ENCODE measurements at regions not wholly inside any gene's neighbourhood (a gene's known extent, or its start where the extent isn't known, plus 50 kb on each side); places are given as distances from the start of the nearest gene placed in this dataset.

DNA sequence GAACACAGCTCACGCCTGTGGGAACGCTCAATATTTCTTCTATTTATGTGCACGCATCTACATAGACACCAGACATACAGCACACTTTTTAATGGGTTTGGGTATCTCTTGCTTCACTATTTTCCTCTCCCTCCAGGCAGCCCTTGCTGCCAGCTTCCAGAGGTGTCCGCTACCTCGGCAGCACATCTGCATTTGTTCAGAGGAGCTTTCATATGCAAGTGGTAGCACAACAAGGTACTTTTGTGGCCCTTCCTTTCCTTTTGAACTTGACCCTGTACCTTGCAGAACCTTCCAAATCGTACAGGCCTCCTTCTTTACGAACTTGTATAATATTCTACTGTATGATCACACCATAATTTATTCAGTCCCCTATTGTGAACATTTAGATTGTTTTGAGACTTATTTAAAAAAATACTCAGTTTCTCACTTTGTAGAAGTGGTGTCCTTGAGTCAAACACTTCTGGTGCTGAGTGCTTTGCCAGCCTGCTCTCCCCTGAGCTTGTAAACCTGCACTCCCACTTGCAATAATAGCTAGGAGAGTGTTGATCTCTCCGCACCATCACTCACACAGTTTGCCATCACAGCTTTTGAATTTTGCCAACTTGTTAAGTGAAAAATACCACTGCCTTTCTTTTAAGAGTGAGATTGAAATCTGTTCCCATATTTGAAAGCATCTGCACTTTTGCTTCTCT lies 106.0 kb upstream of the ZNF32 start:
- DNase-seq = no peak

GRCh38 chr10:43753397-43754061 lies 104.8 kb upstream of the ZNF32 start:
- no peak for DNase-seq

DNA sequence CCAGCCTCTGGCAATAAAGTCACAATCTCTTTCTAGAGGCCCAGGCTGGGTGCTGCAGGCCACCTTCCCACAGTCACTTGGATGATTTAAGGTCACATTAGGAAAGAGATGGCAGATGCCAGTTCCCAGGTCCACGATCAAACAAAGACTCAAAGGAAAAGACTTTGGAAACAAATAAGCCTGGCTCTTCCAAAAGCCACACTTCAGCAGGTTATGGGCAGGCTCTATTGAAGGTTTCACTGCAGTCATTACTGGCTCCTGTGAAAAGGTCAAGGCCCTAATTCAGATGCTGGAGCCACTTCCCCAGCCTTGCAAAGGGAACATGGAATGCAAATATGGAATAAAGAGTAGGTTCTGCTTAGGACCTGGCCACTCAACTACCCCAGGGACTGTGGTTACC lies 104.0 kb upstream of the ZNF32 start:
- no peak for DNase-seq

GRCh38 chr10:43751646-43752045 lies 103.0 kb upstream of the ZNF32 start:
- DNase-seq = no peak

- DNase-seq = no peak
These were observed 101.4 kb upstream of the ZNF32 start for GRCh38 chr10:43749940-43750552.

GRCh38 chr10:43749145-43749576 lies 100.5 kb upstream of the ZNF32 start:
- no peak for DNase-seq

DNA sequence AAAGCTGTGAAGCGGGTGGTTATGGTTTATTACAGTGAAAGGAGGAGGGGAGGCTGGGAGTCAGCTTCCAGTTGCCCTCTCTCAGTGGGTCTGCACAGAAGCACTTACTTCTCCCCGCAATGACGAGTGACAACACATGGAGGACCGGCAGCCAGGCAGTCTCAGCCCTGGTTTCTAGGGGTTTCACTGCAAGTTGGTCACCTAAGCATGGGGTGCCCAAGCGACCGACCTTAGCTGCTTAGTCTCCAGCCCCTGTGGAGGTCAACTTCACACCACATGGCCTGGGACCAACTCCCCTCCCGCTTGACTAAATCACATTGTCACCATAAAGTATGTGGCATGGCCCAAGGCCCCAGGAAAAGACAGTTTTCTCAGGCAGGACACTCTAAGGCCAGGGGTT lies 99.9 kb upstream of the ZNF32 start:
- no peak for DNase-seq

DNA sequence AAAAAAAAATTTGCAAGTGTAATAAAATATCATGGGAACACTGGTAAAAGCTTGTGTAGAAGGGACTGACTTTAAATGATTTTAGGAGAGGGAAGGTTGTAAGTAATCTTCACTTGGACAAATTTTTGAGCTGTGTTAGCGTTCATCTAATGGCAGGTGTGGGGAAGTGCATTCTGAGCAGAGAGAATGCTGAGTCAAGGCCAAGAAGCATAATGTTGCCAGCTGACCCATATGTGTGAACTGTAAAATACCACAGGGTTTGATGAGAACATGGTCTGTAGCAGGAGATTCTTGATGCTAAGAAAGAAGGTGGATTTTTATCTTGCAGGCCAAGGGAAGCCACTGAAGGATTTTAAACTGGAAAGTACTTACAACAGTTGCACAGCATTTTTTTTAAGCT lies 98.2 kb upstream of the ZNF32 start:
- DNase-seq = no peak

DNA sequence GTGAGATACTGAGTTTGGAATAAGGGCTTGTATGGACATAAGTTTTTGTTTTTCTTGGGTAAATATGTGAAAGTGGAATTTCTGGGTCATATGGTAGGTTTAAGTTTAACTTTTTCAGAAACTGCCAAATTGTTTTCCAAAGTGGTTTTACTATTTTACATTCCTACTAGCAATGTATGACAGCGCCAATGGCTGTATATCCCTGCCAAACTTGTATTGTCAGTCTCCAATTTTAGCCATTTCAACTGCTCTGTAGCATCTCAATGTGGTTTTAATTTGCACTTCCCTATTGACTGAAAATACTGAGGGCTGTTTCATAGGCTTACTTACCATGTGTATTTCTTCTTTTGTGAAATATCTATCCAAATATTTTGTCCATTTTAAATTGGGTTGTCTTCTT lies 90.5 kb upstream of the ZNF32 start:
- no peak for DNase-seq

DNA sequence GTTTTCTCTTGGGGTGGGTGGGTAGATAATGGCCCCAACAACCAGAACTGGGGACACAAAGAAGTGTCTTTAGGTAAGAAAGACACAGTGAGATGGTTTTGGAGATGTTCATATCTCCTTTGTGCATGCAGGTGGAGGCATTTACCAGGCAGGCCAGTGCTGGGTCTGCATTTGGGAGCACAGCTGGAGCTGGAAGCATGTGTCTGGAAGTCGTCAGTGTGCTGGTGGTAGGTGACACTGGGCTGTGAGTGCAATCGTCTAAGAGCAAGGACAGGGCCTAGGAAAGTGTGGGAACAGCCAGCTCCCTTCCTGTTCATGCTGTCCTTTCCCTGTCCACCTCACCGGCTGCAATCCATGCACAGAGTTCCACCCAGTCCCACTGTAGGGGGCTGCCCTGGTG lies 88.3 kb upstream of the ZNF32 start:
- DNase-seq = no peak

DNA sequence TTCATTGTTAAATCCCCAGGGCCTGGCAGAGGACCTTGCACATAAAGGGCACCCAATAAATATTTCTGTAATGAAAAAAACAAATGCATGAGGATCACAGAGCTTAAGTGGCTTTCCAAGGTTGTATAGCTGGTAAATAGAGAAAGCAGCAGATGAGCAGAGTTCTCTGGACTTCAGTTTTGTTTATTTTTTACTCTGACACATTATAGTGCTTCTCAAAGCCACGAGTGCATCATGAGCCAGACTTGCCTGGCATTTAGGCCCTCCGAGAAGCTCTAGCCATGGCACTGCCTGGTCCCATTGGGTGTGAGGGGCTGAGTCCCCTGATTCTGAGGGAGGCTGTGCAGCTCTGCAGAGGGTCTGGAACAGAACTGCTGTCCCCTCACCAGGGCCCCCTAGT lies 87.2 kb upstream of the ZNF32 start:
- DNase-seq = no peak

DNA sequence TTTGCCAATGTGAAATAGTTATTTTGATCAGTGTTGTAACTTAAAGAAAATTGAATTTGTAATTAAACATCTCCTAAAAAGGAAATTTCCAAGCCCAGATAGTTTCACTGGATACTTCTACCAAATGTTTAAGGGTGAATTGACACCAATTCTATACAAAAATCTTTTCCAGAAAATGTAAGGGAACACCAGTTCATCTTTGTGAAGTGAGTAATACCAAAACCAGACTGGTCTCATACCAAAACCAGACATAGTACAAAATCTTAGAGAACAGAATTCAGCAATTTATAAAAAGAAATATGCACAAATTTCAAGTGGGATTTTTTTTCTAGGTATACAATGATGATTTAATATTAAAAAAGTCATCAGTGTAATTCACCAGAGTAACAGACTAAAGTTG lies 86.0 kb upstream of the ZNF32 start:
- no peak for DNase-seq

DNA sequence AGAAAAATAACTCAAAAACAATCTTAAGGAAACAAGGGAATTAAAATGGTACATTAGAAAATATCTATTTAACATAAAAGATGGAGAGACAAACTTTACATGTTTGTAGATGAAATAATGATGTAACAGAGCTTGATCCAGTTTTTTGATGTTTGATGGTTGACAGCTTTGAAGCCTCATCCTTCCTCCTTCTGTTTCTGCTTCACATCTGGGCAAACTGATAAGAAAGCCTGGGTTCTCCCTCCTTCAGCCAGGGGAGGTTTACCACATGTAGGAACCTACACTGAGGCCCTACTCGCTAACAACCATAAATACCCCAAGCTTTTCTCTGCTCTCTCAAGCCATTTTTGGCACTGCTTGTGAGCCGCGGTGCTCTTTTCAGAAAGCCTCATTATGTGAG lies 82.8 kb upstream of the ZNF32 start:
- no peak for DNase-seq

DNA sequence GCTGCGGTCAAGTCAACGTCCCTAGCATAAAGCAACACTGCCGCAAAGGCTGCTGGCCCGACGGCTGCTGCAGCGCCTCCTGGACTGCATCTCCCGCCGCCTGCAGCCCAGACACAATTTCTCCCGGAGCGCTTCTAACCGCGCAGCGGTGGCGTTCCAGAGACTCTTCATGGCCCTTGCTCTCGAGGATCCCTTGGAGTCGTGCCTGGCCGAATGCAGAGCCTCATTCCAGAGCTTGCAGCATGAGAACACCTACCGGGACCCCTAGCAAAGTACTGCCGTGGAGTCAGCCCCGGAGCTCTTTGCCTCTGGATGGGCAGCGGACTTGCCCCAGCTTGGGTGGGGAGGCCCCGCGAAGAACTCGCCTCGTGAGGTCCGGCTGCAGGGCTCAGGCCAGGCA lies 79.7 kb upstream of the ZNF32 start:
- DNase-seq = no peak

DNA sequence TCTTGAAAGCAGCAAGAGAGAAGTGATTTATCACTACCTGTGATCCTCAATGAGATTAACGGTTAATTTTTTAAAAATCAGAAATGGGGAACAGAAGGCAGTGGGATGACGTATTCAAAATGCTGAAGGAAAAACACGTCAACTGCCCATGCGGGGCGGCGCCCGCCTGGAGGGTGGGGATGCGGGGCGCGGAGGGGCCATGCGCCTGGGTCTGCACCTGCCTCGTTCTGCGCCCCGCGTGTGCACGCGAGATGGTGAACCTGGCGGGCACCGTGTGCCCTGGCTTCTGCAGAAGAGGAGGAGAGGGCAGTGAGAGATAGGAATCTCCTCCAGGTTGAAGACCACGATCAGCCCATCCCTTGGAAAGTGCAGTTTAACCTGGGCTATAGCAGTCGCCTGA lies 79.3 kb upstream of the ZNF32 start:
- no peak for DNase-seq

GRCh38 chr10:43715334-43715733 lies 66.7 kb upstream of the ZNF32 start:
- no peak for DNase-seq

DNA sequence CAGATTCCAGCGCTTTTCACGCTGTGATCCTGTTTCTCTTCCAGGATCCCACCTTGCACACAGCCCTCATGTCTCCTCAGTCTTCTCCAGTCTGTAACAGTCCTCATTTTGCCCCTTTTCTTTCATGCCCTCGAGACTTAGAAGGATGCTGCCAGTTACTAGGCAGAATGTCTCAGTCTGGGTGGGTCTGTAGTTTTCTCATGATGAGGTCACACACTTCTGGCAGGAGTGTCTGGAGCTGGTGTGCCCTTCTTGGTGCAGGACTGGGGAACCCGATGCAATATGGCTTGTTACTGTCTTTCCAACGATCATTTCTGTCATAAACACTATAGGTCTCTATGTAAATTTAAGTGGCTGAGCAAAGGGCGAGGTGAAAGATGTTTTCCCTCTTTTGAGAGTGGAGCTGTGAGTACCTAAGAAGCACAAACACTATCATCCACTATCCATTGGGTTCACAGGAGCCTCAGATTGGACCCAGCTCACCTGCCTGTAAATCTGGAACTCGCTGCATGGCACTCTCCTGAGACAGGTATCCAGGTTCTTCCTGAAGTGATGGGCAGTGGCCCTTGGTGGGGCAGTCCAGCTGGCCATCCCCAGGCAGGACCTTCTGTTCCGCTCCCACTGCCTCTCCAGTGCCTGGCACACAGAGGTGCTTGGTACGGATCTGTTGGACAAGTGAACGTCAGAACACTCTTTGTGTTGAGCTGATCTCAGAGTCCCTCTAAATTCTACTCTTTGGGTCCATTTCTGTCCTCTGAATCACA lies 64.3 kb upstream of the ZNF32 start:
- DNase-seq = no peak

GRCh38 chr10:43710772-43711471 lies 62.2 kb upstream of the ZNF32 start:
- DNase-seq = no peak

GRCh38 chr10:43708262-43708661 lies 59.6 kb upstream of the ZNF32 start:
- no peak for DNase-seq

GRCh38 chr10:43707770-43708169 lies 59.1 kb upstream of the ZNF32 start:
- no peak for DNase-seq

GRCh38 chr10:43706166-43706565 lies 57.5 kb upstream of the ZNF32 start:
- no peak for DNase-seq

GRCh38 chr10:43703286-43703685 lies 54.6 kb upstream of the ZNF32 start:
- no peak for DNase-seq

DNA sequence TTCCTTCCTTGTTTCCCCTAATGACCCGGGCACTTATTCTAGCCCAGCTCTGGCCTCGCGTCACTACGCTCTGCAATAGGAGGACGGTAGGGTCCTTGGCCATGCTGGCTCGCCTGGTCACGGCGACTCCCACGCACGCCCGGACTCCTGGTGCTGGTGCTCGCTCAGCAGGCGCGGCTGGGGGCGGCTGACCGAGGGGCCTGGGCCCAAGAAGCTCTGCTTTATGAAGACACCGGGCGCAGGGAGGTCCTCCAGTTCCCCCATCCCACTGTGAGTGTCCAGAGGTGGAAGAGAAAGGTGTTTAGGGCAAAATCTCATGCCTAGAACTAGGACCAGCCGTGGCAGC lies 54.2 kb upstream of the ZNF32 start:
- no peak for DNase-seq
